H1 (cell line): ENCODE measurements at regions not wholly inside any gene's neighbourhood (a gene's known extent, or its start where the extent isn't known, plus 50 kb on each side); places are given as distances from the start of the nearest gene placed in this dataset.

ENCODE experiments used
- CTCF ChIA-PET: fragments of 300-600 bp; sonication (Branson Sonifier 250); formaldehyde crosslinking; loops from one replicate; lab custom pipeline; 2021; ENCODE audit not compliant: partially characterized antibody; lab: Charles Lee
- POLR2A ChIA-PET: fragments of 300-600 bp; sonication (Branson Sonifier 250); formaldehyde crosslinking; loops from one replicate; lab custom pipeline; 2021; ENCODE audit warnings: inconsistent platforms; ENCODE audit not compliant: partially characterized antibody; lab: Charles Lee
- DNase-seq, 2 experiments: peaks; one replicate each; pipeline versions ENCODE4 v3.0.0 to v3.0.0-alpha.2; 2010 to 2022; ENCODE audit warnings: low spot score in 2 of 2, low read depth in 1 of 2, mixed read lengths in 1 of 2
- FAIRE-seq: peaks from 2 replicates; lab custom pipeline; 2011; peaks lifted over from hg19 to GRCh38; lab: Jason Lieb, UNC
- H2AFZ ChIP-seq: 2 replicates; pipeline ENCODE4 v1.8.1; 2012; ENCODE audit warnings: low read length, inconsistent platforms
- H2AK5ac ChIP-seq: 2 replicates; pipeline ENCODE4 v1.6.1; 2013; ENCODE audit warnings: low read depth, low read length
- H2BK120ac ChIP-seq: replicated peaks from 2 replicates; pipeline ENCODE3; 2013; ENCODE audit warnings: low read depth, low read length, inconsistent platforms
- H2BK12ac ChIP-seq: 2 replicates; pipeline ENCODE4 v1.6.1; 2013; ENCODE audit warnings: low read depth, low read length
- H2BK15ac ChIP-seq: 2 replicates; pipeline ENCODE4 v1.6.1; 2013; ENCODE audit warnings: low read length
- H2BK20ac ChIP-seq: 2 replicates; pipeline ENCODE4 v1.6.1; 2013; ENCODE audit warnings: low read length
- H2BK5ac ChIP-seq: 2 replicates; pipeline ENCODE4 v1.6.1; 2013; ENCODE audit warnings: low read depth, low read length
- H3K14ac ChIP-seq: 2 replicates; pipeline ENCODE4 v1.6.1; 2013; ENCODE audit warnings: inconsistent platforms; ENCODE audit not compliant: insufficient read length
- H3K18ac ChIP-seq: 2 replicates; pipeline ENCODE4 v1.6.1; 2013; ENCODE audit warnings: low read length; ENCODE audit errors: extremely low read depth
- H3K23ac ChIP-seq: 2 replicates; pipeline ENCODE4 v1.6.1; 2013; ENCODE audit warnings: inconsistent platforms; ENCODE audit not compliant: insufficient read length
- H3K23me2 ChIP-seq: 2 replicates; pipeline ENCODE4 v1.6.1; 2013; ENCODE audit warnings: low read depth, low read length
- H3K27ac ChIP-seq: 2 replicates; pipeline ENCODE4 v1.6.1; 2011; ENCODE audit warnings: low read depth, low read length, inconsistent platforms
- H3K27me3 ChIP-seq, 4 experiments: replicated peaks in 1 of 4; 1 replicate in 1 of 4; 2 replicates in 3 of 4; pipeline versions ENCODE4 v1.6.1 to v1.8.1; 2011 to 2013; ENCODE audit warnings: low read length in 3 of 4, mild to moderate bottlenecking in 3 of 4, inconsistent platforms in 2 of 4, mixed read lengths in 2 of 4, moderate library complexity in 1 of 4; ENCODE audit not compliant: control insufficient read depth in 3 of 4, insufficient read depth in 3 of 4; ENCODE audit errors: extremely low read depth in 1 of 4
- H3K36me3 ChIP-seq, 4 experiments: 2 replicates each; pipeline versions ENCODE4 v1.6.1 to v1.8.1; 2011 to 2013; ENCODE audit warnings: mild to moderate bottlenecking in 4 of 4, low read length in 3 of 4, moderate library complexity in 2 of 4, control low read depth in 1 of 4, inconsistent platforms in 1 of 4; ENCODE audit not compliant: insufficient read depth in 4 of 4, control insufficient read depth in 2 of 4
- H3K4ac ChIP-seq: replicated peaks from 2 replicates; pipeline ENCODE3; 2013; ENCODE audit warnings: low read length, low read depth, mixed read lengths, inconsistent platforms; ENCODE audit not compliant: insufficient read length
- H3K4me1 ChIP-seq, 4 experiments: replicated peaks in 1 of 4; 1 replicate in 1 of 4; 2 replicates in 3 of 4; pipeline versions ENCODE4 v1.6.1 to v1.8.1; 2011 to 2013; ENCODE audit warnings: low read length in 3 of 4, inconsistent platforms in 2 of 4, mixed read lengths in 1 of 4; ENCODE audit not compliant: insufficient read depth in 4 of 4, control insufficient read depth in 3 of 4
- H3K4me2 ChIP-seq, 2 experiments: 2 replicates each; pipeline versions ENCODE4 v1.6.1 to v1.8.1; 2011 to 2013; ENCODE audit warnings: low read depth in 2 of 2, low read length in 2 of 2, control low read depth in 1 of 2, inconsistent platforms in 1 of 2, mild to moderate bottlenecking in 1 of 2; ENCODE audit not compliant: insufficient read depth in 1 of 2
- H3K4me3 ChIP-seq, 4 experiments: fragments of 200-600, 300-600 bp in 1 of 4; sonication (generic), shearing (Covaris generic), sonication (Bioruptor Twin) in 1 of 4; 2 replicates each; pipeline versions ENCODE4 v1.5.1 to v1.8.1; 2011 to 2016; ENCODE audit warnings: low read length in 4 of 4, low read depth in 3 of 4, control low read depth in 2 of 4, inconsistent platforms in 2 of 4, mild to moderate bottlenecking in 2 of 4, mixed read lengths in 1 of 4, moderate library complexity in 1 of 4; ENCODE audit not compliant: insufficient read depth in 2 of 4; ENCODE audit errors: extremely low read depth in 1 of 4
- H3K56ac ChIP-seq: replicated peaks from 2 replicates; pipeline ENCODE3; 2013; ENCODE audit warnings: low read depth, mild to moderate bottlenecking, mixed read lengths, low read length, inconsistent platforms; ENCODE audit not compliant: insufficient read length
- H3K79me1 ChIP-seq: 2 replicates; pipeline ENCODE4 v1.6.1; 2013; ENCODE audit warnings: low read depth, low read length, control low read depth
- H3K79me2 ChIP-seq, 2 experiments: 2 replicates each; pipeline versions ENCODE4 v1.6.1 to v1.8.1; 2012 to 2013; ENCODE audit warnings: low read length in 2 of 2, mild to moderate bottlenecking in 2 of 2, inconsistent platforms in 1 of 2; ENCODE audit not compliant: insufficient read depth in 2 of 2, control insufficient read depth in 1 of 2
- H3K9ac ChIP-seq, 4 experiments: replicated peaks in 1 of 4; 1 replicate in 1 of 4; 2 replicates in 3 of 4; pipeline versions ENCODE4 v1.6.1 to v1.8.1; 2011 to 2013; ENCODE audit warnings: low read depth in 3 of 4, low read length in 3 of 4, control low read depth in 2 of 4, mild to moderate bottlenecking in 2 of 4, moderate library complexity in 2 of 4, inconsistent platforms in 1 of 4; ENCODE audit errors: extremely low read depth in 1 of 4
- H3K9me3 ChIP-seq, 2 experiments: 2 replicates each; pipeline versions ENCODE4 v1.6.1 to v1.8.1; 2012 to 2013; ENCODE audit warnings: mild to moderate bottlenecking in 2 of 2, moderate library complexity in 2 of 2, control low read depth in 1 of 2, inconsistent platforms in 1 of 2, low read depth in 1 of 2, low read length in 1 of 2, mixed read lengths in 1 of 2; ENCODE audit not compliant: insufficient read depth in 2 of 2
- H4K20me1 ChIP-seq, 2 experiments: replicated peaks in 1 of 2; 2 replicates each; pipeline versions ENCODE3 to v1.8.1; 2011 to 2013; ENCODE audit warnings: inconsistent platforms in 2 of 2, low read length in 2 of 2, mild to moderate bottlenecking in 1 of 2; ENCODE audit not compliant: insufficient read depth in 2 of 2, control insufficient read depth in 1 of 2
- H4K5ac ChIP-seq: 2 replicates; pipeline ENCODE4 v1.6.1; 2013; ENCODE audit warnings: low read length, low read depth, mixed read lengths, inconsistent platforms; ENCODE audit not compliant: insufficient read length
- H4K8ac ChIP-seq: 2 replicates; pipeline ENCODE4 v1.8.0; 2013; ENCODE audit warnings: mild to moderate bottlenecking, moderate library complexity, low read length, inconsistent platforms; ENCODE audit not compliant: insufficient read depth; ENCODE audit errors: extremely low read depth
- H4K91ac ChIP-seq: replicated peaks from 2 replicates; pipeline ENCODE3; 2013; ENCODE audit warnings: low read length, mixed read lengths, inconsistent platforms; ENCODE audit not compliant: insufficient read length
- ASH2L ChIP-seq: fragments of 200-600, 300-600 bp; sonication (generic); IDR thresholded peaks from one replicate; pipeline ENCODE4 v1.7.1; 2017; ENCODE audit warnings: low read length
- CBX8 ChIP-seq: fragments of 300-800, 300-1000 bp; sonication (generic); IDR thresholded peaks from 2 replicates; pipeline ENCODE4 v1.7.1; 2016; ENCODE audit warnings: low read depth, low read length, borderline replicate concordance
- CREB1 ChIP-seq: IDR thresholded peaks from 2 replicates; pipeline ENCODE4 v1.6.1; 2012; ENCODE audit warnings: inconsistent platforms
- EGR1 ChIP-seq: IDR thresholded peaks from 2 replicates; pipeline ENCODE4 v1.6.1; 2011; ENCODE audit warnings: low read depth, low read length, borderline replicate concordance
- KDM5A ChIP-seq: fragments of 200-600 bp; IDR thresholded peaks from 2 replicates; pipeline ENCODE4 v1.7.1; 2012; ENCODE audit warnings: mild to moderate bottlenecking, low read length, inconsistent platforms, mixed read lengths
- SIN3A ChIP-seq, 2 experiments: IDR thresholded peaks in 1 of 2; conservative IDR thresholded peaks in 1 of 2; 2 replicates each; pipeline ENCODE4 v1.6.1; 2011 to 2012; ENCODE audit warnings: low read length in 2 of 2, improper control_type of control experiment in 1 of 2, low read depth in 1 of 2, mild to moderate bottlenecking in 1 of 2

DNA sequence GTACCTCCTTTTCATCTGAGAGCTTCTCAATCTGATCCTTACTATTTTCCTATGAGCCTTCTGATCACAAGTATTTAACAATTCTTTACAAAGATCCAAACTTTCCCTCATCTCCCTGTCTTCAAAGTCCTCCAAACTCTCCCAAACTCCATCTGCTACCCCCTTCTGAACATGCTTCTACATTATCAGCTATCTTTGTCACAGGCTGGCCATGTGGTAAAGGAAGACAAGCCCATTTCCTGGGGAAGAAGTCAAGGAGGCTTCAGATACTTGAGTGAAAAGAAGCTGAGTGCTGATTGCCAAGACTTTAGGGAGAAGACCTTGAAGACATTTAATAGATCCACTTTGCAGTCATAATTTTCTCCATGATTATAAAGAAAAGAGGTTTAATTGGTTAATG is 231.4 kb downstream of the CWH43 start:
- FAIRE-seq (no peak), DNase-seq (no peak)
- Histone ChIP-seq H3K14ac (no peak overlapping the region), H3K4me1 (no peaks in the 10 kb centered on the region), H3K79me2 (no peaks in the 10 kb centered on the region), H3K4ac (no peak overlapping the region), H3K4me3 (no peak overlapping the region), H3K23me2 (peaks cover 2% of the 10 kb centered on the region; the same call in 1 of the 2 replicates), H3K27me3 (no peaks in the 10 kb centered on the region), H3K9me3 (peaks cover 73 to 95% of the 10 kb centered on the region in 2 experiments), H3K36me3 (peaks cover 0 to 5% (median 0%) of the 10 kb centered on the region in 4 experiments; a peak in 1 of 8 replicates), H2BK5ac (no peak overlapping the region), H3K9ac (no peak overlapping the region), H4K91ac (no peak overlapping the region), H2BK12ac (no peak overlapping the region), H3K79me1 (no peaks in the 10 kb centered on the region), H4K8ac (no peak overlapping the region), H2BK15ac (no peak overlapping the region), H4K20me1 (no peaks in the 10 kb centered on the region), H2BK20ac (no peak overlapping the region), H4K5ac (no peak overlapping the region), H3K4me2 (no peak overlapping the region), H3K18ac (no peak overlapping the region), H3K27ac (no peak overlapping the region), H2BK120ac (no peak overlapping the region), H3K56ac (no peak overlapping the region), H2AK5ac (no peak overlapping the region), H3K23ac (no peak overlapping the region), H2AFZ (no peak overlapping the region)
- TF ChIP-seq ASH2L = no peak
- TF ChIP-seq CREB1 = no peak
- TF ChIP-seq SIN3A (conservative IDR thresholded peaks at IDR 0.05 in 1 of 2, IDR thresholded peaks at IDR 0.05 in 1 of 2; ENCODE audit: low read depth in 1 of 2, low read length in 2 of 2) = no peak
- no peak for TF ChIP-seq EGR1
- no peak for TF ChIP-seq CBX8
- no peak for TF ChIP-seq KDM5A
- POLR2A ChIA-PET = no interaction called here
- CTCF ChIA-PET = no interaction called here
